DND-41 (cell line): ENCODE measurements at regions not wholly inside any gene's neighbourhood (a gene's known extent, or its start where the extent isn't known, plus 50 kb on each side); places are given as distances from the start of the nearest gene placed in this dataset.

Source experiments
- ATAC-seq: fragments of 200-7000 bp; cut with Tn5 transposase; 3 replicates; pipeline ENCODE4 v1.9.1; 2021; ENCODE audit warnings: low read depth; ENCODE audit not compliant: insufficient read depth
- DNase-seq: peaks from one replicate; pipeline ENCODE4 v3.0.0-alpha.2; 2020
- H2AFZ ChIP-seq: 2 replicates; pipeline ENCODE4 v1.6.0; 2012; ENCODE audit warnings: low read depth, low read length
- H3K27ac ChIP-seq: 2 replicates; pipeline ENCODE4 v1.5.1; 2012; ENCODE audit warnings: low read length, inconsistent platforms
- H3K27me3 ChIP-seq: fragments of 200-600 bp; sonication (generic); 2 replicates; pipeline ENCODE4 v1.6.0; 2012; ENCODE audit warnings: low read length, mild to moderate bottlenecking, inconsistent platforms; ENCODE audit not compliant: insufficient read depth, poor library complexity
- H3K36me3 ChIP-seq: 2 replicates; pipeline ENCODE4 v1.5.1; 2012; ENCODE audit warnings: low read length, inconsistent platforms; ENCODE audit not compliant: insufficient read depth
- H3K4me1 ChIP-seq: 2 replicates; pipeline ENCODE4 v1.5.1; 2012; ENCODE audit warnings: mild to moderate bottlenecking, low read length; ENCODE audit not compliant: insufficient read depth
- H3K4me2 ChIP-seq: 2 replicates; pipeline ENCODE4 v1.6.0; 2012; ENCODE audit warnings: mild to moderate bottlenecking, moderate library complexity, low read length, inconsistent platforms; ENCODE audit not compliant: insufficient read depth
- H3K4me3 ChIP-seq, 2 experiments: fragments of 200-600 bp in 1 of 2; shearing (Covaris generic) in 1 of 2; 2 replicates each; pipeline ENCODE4 v1.5.1; 2012 to 2016; ENCODE audit warnings: inconsistent platforms in 2 of 2, low read length in 2 of 2, mild to moderate bottlenecking in 2 of 2, low read depth in 1 of 2, moderate library complexity in 1 of 2
- H3K79me2 ChIP-seq: 2 replicates; pipeline ENCODE4 v1.6.0; 2012; ENCODE audit warnings: low read length, inconsistent platforms; ENCODE audit not compliant: insufficient read depth
- H3K9ac ChIP-seq: 2 replicates; pipeline ENCODE4 v1.6.0; 2012; ENCODE audit warnings: low read depth, mild to moderate bottlenecking, inconsistent platforms, low read length, moderate library complexity
- H3K9me3 ChIP-seq: 2 replicates; pipeline ENCODE4 v1.5.1; 2012; ENCODE audit warnings: low read length, moderate library complexity, mild to moderate bottlenecking, inconsistent platforms; ENCODE audit not compliant: insufficient read depth, severe bottlenecking
- H4K20me1 ChIP-seq: 2 replicates; pipeline ENCODE4 v1.6.0; 2012; ENCODE audit warnings: low read length; ENCODE audit not compliant: insufficient read depth
- EZH2 ChIP-seq: IDR thresholded peaks from 3 replicates; pipeline ENCODE4 v1.6.1; 2012; ENCODE audit warnings: borderline replicate concordance, low read depth, mild to moderate bottlenecking, moderate library complexity, low read length, inconsistent platforms; ENCODE audit not compliant: severe bottlenecking
- TF ChIP-seq, protein P1 (sequence below): IDR thresholded peaks from 2 replicates; pipeline ENCODE4 v1.5.1; 2012; ENCODE audit warnings: borderline replicate concordance, low read length, moderate library complexity, mild to moderate bottlenecking; ENCODE audit not compliant: poor library complexity, severe bottlenecking; ENCODE audit errors: extremely low read depth

DNA sequence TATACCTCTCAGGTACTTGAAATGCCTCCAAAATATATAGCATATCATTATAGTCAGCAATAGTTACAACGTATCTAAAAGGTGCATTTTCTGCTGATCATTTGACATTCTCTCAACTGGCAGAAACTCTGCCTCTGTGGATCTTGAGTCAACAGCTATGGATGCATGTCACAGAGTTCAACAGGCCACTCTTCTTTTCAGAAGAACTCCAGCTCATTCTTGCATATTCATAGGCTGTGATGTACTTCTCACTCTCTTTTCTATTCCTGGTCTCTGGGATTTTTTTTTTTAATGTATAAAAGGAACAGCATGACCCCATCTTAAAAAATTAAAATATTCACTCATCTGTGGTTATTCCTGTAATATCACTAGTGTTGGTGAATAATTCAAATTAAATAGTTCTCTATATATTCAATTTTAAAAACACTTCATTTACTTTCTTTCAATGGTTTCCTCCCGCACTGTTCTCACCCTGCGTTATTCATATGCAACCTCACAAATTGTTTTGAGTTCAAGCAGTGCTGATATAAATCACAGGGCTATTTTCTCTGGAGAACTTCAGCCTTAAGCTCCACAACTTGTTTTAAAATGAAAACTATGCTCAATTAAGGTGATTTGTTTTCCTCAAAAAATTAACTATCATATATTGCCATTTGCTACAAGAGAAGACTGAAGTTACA lies 1111.2 kb upstream of the ADGRL3 start:
- Histone ChIP-seq H3K4me3 (no peak overlapping the region), H2AFZ (no peak overlapping the region), H3K4me2 (no peak overlapping the region), H3K9me3 (no peaks in the 10 kb centered on the region), H3K27me3 (no peaks in the 10 kb centered on the region), H4K20me1 (no peaks in the 10 kb centered on the region), H3K36me3 (no peaks in the 10 kb centered on the region), H3K4me1 (no peaks in the 10 kb centered on the region), H3K79me2 (no peaks in the 10 kb centered on the region), H3K9ac (no peak overlapping the region), H3K27ac (no peak overlapping the region)
- ATAC-seq = no peak
- DNase-seq = no peak
- TF ChIP-seq, protein P1, sequence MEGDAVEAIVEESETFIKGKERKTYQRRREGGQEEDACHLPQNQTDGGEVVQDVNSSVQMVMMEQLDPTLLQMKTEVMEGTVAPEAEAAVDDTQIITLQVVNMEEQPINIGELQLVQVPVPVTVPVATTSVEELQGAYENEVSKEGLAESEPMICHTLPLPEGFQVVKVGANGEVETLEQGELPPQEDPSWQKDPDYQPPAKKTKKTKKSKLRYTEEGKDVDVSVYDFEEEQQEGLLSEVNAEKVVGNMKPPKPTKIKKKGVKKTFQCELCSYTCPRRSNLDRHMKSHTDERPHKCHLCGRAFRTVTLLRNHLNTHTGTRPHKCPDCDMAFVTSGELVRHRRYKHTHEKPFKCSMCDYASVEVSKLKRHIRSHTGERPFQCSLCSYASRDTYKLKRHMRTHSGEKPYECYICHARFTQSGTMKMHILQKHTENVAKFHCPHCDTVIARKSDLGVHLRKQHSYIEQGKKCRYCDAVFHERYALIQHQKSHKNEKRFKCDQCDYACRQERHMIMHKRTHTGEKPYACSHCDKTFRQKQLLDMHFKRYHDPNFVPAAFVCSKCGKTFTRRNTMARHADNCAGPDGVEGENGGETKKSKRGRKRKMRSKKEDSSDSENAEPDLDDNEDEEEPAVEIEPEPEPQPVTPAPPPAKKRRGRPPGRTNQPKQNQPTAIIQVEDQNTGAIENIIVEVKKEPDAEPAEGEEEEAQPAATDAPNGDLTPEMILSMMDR = no peak
- TF ChIP-seq EZH2 = no peak

DNA sequence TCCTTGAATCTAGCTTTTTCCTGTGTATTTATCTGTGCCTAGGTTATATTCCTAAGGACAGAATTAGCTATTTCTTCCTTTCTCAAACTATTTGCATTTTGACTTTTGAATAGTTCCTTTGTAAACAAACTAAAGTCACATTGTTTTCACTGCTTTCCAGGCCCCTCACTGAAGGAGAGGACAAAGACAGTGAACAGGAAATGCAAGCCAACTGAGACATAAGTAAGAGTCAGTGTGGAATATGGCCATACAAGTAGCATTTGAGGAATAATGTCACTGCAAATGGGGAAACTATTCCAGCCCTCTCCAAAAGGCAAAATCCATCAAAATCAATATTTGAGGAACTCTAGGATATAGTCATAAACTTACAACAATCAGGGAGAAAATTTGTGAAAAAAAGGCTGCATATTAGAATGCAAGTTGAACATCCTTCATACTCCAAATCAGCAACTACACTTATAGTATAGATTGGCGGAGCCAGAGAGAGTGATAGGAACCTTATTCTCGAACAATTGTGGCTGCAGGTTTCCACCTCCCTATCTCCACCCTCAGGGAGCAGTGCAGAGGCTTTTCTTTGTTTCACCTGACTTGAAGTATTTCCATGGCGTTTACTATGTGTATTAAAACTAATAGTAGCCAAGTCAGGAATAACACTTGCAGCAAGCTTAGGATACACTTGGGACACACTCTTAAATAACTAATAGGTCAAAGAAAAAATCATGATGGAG lies 1110.4 kb upstream of the ADGRL3 start:
- no peak overlapping the region for H3K9ac ChIP-seq
- TF ChIP-seq, protein P1 = no peak
- TF ChIP-seq EZH2 = no peak
- ATAC-seq = no peak
- no peak for DNase-seq
- H3K4me3 ChIP-seq = no peak overlapping the region
- no peak overlapping the region for H3K27ac ChIP-seq
- H4K20me1 ChIP-seq = no peaks in the 10 kb centered on the region
- H3K4me1 ChIP-seq = no peaks in the 10 kb centered on the region
- no peaks in the 10 kb centered on the region for H3K36me3 ChIP-seq
- no peak overlapping the region for H3K4me2 ChIP-seq
- H3K9me3 ChIP-seq = no peaks in the 10 kb centered on the region
- no peak overlapping the region for H2AFZ ChIP-seq
- no peaks in the 10 kb centered on the region for H3K27me3 ChIP-seq
- no peaks in the 10 kb centered on the region for H3K79me2 ChIP-seq

DNA sequence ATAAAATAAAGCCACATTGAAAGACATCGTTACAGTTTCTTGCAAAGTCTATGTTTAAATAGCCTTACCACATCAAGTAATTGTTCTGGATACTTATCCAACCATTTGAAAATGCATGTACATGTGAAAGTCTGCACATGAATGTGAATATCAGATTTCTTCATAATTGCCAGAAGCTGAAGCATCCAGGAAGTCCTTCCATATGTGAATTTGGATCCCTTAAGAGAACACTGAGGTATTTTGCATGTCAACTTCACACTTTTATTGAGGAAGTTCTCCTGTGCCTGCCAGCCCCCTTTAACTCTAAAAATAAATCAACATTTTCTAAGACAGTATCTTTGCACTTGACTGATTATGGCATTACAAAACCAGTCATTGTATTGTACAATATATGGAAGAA lies 1103.5 kb upstream of the ADGRL3 start:
- ATAC-seq = no peak
- TF ChIP-seq, protein P1 = no peak
- TF ChIP-seq EZH2 = no peak

More for the DNA sequence above, 1103.5 kb upstream of the ADGRL3 start:
- Histone ChIP-seq H4K20me1 (no peaks in the 10 kb centered on the region), H3K27me3 (no peaks in the 10 kb centered on the region), H3K4me1 (no peaks in the 10 kb centered on the region), H3K36me3 (no peaks in the 10 kb centered on the region), H3K4me2 (no peak overlapping the region), H3K79me2 (no peaks in the 10 kb centered on the region), H2AFZ (no peak overlapping the region), H3K4me3 (no peak overlapping the region), H3K9ac (no peak overlapping the region), H3K27ac (no peak overlapping the region), H3K9me3 (no peaks in the 10 kb centered on the region)
- DNase-seq = no peak
